HG03469 (cell line): ENCODE measurements at regions not wholly inside any gene's neighbourhood (a gene's known extent, or its start where the extent isn't known, plus 50 kb on each side); places are given as distances from the start of the nearest gene placed in this dataset.
"Not testable (repeated sequence)": the region's sequence is repeated elsewhere in the genome, so short reads cannot be mapped to it uniquely, and the experiment has no call there.

ENCODE experiments used
- ATAC-seq: cut with Tn5 transposase; IDR thresholded peaks from one replicate; pipeline ENCODE4 v1.9.1; 2021; ENCODE audit warnings: mild to moderate bottlenecking, moderate library complexity, moderate number of reproducible peaks; ENCODE audit not compliant: unreplicated experiment

- ATAC-seq = no peak
Observed at GRCh38 chr17:77288115-77288619, 147.4 kb downstream of the SEC14L1 start.

GRCh38 chr17:77290759-77291558, 150.2 kb downstream of the SEC14L1 start:
- ATAC-seq = not testable (repeated sequence)

GRCh38 chr17:77291591-77292386, 151.0 kb downstream of the SEC14L1 start:
- ATAC-seq = no peak

GRCh38 chr17:77294761-77295160, 154.0 kb downstream of the SEC14L1 start:
- no peak for ATAC-seq

GRCh38 chr17:77295241-77295853, 154.6 kb downstream of the SEC14L1 start:
- ATAC-seq = no peak

- no peak for ATAC-seq
Observed at GRCh38 chr17:77296769-77297409, 156.1 kb downstream of the SEC14L1 start.

GRCh38 chr17:77297693-77298666, 157.2 kb downstream of the SEC14L1 start:
- ATAC-seq = no peak

- ATAC-seq = no peak
Observed at GRCh38 chr17:77298811-77299210, 158.0 kb downstream of the SEC14L1 start.

- ATAC-seq = no peak
Observed at GRCh38 chr17:77299256-77300015, 158.7 kb downstream of the SEC14L1 start.

- no peak for ATAC-seq
Observed at GRCh38 chr17:77300016-77300686, 159.4 kb downstream of the SEC14L1 start.

GRCh38 chr17:77301694-77302266, 161.0 kb downstream of the SEC14L1 start:
- ATAC-seq = no peak

- ATAC-seq = no peak
Observed at GRCh38 chr17:77302682-77303081, 161.9 kb downstream of the SEC14L1 start.

- ATAC-seq = no peak
Observed at GRCh38 chr17:77303620-77304019, 162.9 kb downstream of the SEC14L1 start.

GRCh38 chr17:77304051-77304745, 163.4 kb downstream of the SEC14L1 start:
- ATAC-seq = no peak

- ATAC-seq = no peak
Observed at GRCh38 chr17:77304746-77305473, 164.1 kb downstream of the SEC14L1 start.

- no peak for ATAC-seq
Observed at GRCh38 chr17:77306048-77306789, 165.4 kb downstream of the SEC14L1 start.
